Testis (tissue), 2 donors: ENCODE measurements at regions not wholly inside any gene's neighbourhood (a gene's known extent, or its start where the extent isn't known, plus 50 kb on each side); places are given as distances from the start of the nearest gene placed in this dataset.

ENCODE experiments used
- DNase-seq: peaks from one replicate; pipeline ENCODE4 v3.0.0-alpha.2; 2019
- H3K27ac ChIP-seq, 2 donors: fragments of 200-600 bp; sonication (generic); one replicate each; pipeline ENCODE4 v1.5.1; 2019
- H3K27me3 ChIP-seq: fragments of 200-600 bp; sonication (generic); one replicate; pipeline ENCODE4 v1.5.1; 2019
- H3K36me3 ChIP-seq: fragments of 200-600 bp; sonication (generic); one replicate; pipeline ENCODE4 v1.5.1; 2017; ENCODE audit warnings: low read depth; ENCODE audit errors: missing control alignments
- H3K4me1 ChIP-seq: fragments of 200-600 bp; sonication (generic); one replicate; pipeline ENCODE4 v1.5.1; 2019
- H3K4me3 ChIP-seq, 2 donors: fragments of 200-600 bp; sonication (generic); one replicate each; pipeline ENCODE4 v1.5.1; 2017 to 2019
- H3K9me3 ChIP-seq: fragments of 200-600 bp; sonication (generic); one replicate; pipeline ENCODE4 v1.5.1; 2017
- CTCF ChIP-seq, 3 experiments: fragments of 450-650 bp in 2 of 3; fragments of 200-600 bp in 1 of 3; sonication (generic) in 1 of 3; IDR thresholded peaks; one replicate each; pipeline ENCODE4 v1.5.1; 2016 to 2019; ENCODE audit warnings: antibody characterized with exemption in 3 of 3, mild to moderate bottlenecking in 2 of 3, moderate library complexity in 1 of 3
- POLR2A ChIP-seq: fragments of 450-650 bp; IDR thresholded peaks from one replicate; pipeline ENCODE4 v1.6.1; 2017; ENCODE audit warnings: antibody characterized with exemption, mild to moderate bottlenecking, moderate library complexity
- WGBS, 2 donors: methylation state at CpG; one replicate each; pipeline ENCODE4 v1.1.5; 2018; 5-methylcytosine and 5-hydroxymethylcytosine counted together
- intact Hi-C: fragments of 100-400 bp; cut with DNase I; formaldehyde crosslinking; loops from one replicate; pipeline ENCODE4 v1.15.1; 2023; ENCODE audit warnings: low total_unique reads

DNA sequence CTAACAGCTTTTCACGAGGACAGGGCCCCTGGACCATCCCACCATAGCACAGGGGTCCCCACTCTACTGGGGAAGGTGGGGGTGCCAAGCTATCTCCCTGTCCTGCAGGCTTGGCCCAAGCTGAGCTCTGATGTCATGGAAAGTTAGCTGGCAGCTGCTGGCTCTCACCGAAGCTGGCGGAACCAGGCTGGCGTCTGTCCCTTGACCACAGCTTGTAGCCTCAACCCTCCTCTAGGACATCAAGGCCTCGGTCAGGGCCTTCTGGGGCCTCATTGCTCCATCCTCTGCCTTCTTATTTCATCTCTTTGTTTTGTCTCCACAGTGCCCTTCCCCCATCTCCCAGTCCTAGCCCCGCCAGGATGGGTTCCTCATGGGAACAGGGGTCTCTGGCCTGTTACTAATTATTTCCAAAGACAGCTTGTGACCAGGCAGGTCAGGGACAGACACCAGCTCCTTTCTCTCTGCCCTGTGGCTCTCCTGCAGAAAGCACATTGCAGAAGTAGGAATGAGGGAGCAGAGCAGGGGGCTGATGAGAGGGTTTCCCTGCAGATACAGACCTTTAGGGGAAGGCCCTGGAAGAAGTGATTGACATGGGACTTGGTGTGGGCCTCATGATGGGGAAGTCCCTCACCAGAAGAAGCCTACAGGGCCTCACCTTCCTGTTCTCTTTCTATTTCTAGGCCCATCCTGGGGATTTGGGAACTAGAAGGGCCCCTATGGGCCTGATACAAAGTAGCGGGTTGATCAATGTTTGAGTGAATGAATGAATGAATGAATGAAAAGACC, 97.5 kb upstream of the ALX4 start:
- Histone ChIP-seq H3K4me1 (no peaks in the 10 kb centered on the region), H3K9me3 (no peaks in the 10 kb centered on the region), H3K36me3 (no peaks in the 10 kb centered on the region), H3K27ac (no peak overlapping the region), H3K4me3 (no peak overlapping the region), H3K27me3 (no peaks in the 10 kb centered on the region)
- intact Hi-C loops: no loop called here
- TF ChIP-seq CTCF (IDR thresholded peaks at IDR 0.05): no peak
- no peak for TF ChIP-seq POLR2A
- no peak for DNase-seq
- WGBS, 2 donors: 92 to 94% methylated on average over 7 of the region's 7 CpGs

GRCh38 chr11:44408141-44408540, 98.2 kb upstream of the ALX4 start:
- Histone ChIP-seq H3K36me3 (no peaks in the 10 kb centered on the region), H3K27ac (no peak overlapping the region), H3K9me3 (no peaks in the 10 kb centered on the region), H3K4me1 (no peaks in the 10 kb centered on the region), H3K4me3 (no peak overlapping the region), H3K27me3 (no peaks in the 10 kb centered on the region)
- intact Hi-C loops: no loop called here
- DNase-seq: no peak
- no peak for TF ChIP-seq POLR2A
- no peak for TF ChIP-seq CTCF (IDR thresholded peaks at IDR 0.05)
- 45 to 56% methylated on average over 3 to 4 of the region's 4 CpGs for WGBS, 2 donors

GRCh38 chr11:44408711-44409470, 99.0 kb upstream of the ALX4 start:
- no peak overlapping the region for H3K27ac ChIP-seq
- no peak overlapping the region for H3K4me3 ChIP-seq
- H3K36me3 ChIP-seq: no peaks in the 10 kb centered on the region
- H3K4me1 ChIP-seq: no peaks in the 10 kb centered on the region
- H3K27me3 ChIP-seq: no peaks in the 10 kb centered on the region
- no peaks in the 10 kb centered on the region for H3K9me3 ChIP-seq
- TF ChIP-seq POLR2A (no peak), CTCF (IDR thresholded peaks at IDR 0.05) (no peak)
- DNase-seq: no peak
- intact Hi-C loops: no loop called here
- WGBS, 2 donors: 83 to 93% methylated on average over 6 of the region's 6 CpGs

- no peaks in the 10 kb centered on the region for H3K36me3 ChIP-seq
- no peak overlapping the region for H3K4me3 ChIP-seq
- no peak for DNase-seq
- no peaks in the 10 kb centered on the region for H3K27me3 ChIP-seq
- 74 to 83% methylated on average over 9 of the region's 9 CpGs for WGBS, 2 donors
- TF ChIP-seq POLR2A: no peak
- no peak for TF ChIP-seq CTCF (IDR thresholded peaks at IDR 0.05)
- intact Hi-C loops: no loop called here
- H3K27ac ChIP-seq: no peak overlapping the region
- H3K4me1 ChIP-seq: no peaks in the 10 kb centered on the region
- H3K9me3 ChIP-seq: no peaks in the 10 kb centered on the region
Observed at GRCh38 chr11:44409558-44410236, 99.8 kb upstream of the ALX4 start.
